Fibroblast of lung (primary cell): ENCODE measurements at regions not wholly inside any gene's neighbourhood (a gene's known extent, or its start where the extent isn't known, plus 50 kb on each side); places are given as distances from the start of the nearest gene placed in this dataset.

ENCODE experiments used
- DNase-seq, 2 donors: peaks; one replicate each; pipeline versions ENCODE4 v3.0.0 to v3.0.0-alpha.2; 2010; ENCODE audit warnings: low read depth in 2 of 2
- H2AFZ ChIP-seq: 2 replicates; pipeline ENCODE4 v1.5.1; 2012; ENCODE audit warnings: low read length, control low read depth, inconsistent platforms
- H3K27ac ChIP-seq: 2 replicates; pipeline ENCODE4 v1.5.1; 2011; ENCODE audit warnings: low read length, control low read depth; ENCODE audit not compliant: insufficient read depth
- H3K27me3 ChIP-seq: 2 replicates; pipeline ENCODE4 v1.5.1; 2011; ENCODE audit warnings: mild to moderate bottlenecking, low read length; ENCODE audit not compliant: control insufficient read depth, insufficient read depth
- H3K36me3 ChIP-seq: 2 replicates; pipeline ENCODE4 v1.5.1; 2011; ENCODE audit warnings: low read length; ENCODE audit not compliant: control insufficient read depth, insufficient read depth
- H3K4me1 ChIP-seq: 2 replicates; pipeline ENCODE4 v1.5.1; 2011; ENCODE audit warnings: low read length; ENCODE audit not compliant: control insufficient read depth, insufficient read depth; ENCODE audit errors: extremely low read depth
- H3K4me2 ChIP-seq: 2 replicates; pipeline ENCODE4 v1.5.1; 2011; ENCODE audit warnings: low read length, control low read depth; ENCODE audit not compliant: insufficient read depth; ENCODE audit errors: extremely low read depth
- H3K4me3 ChIP-seq, 4 experiments: fragments of 200-600 bp in 1 of 4; sonication (generic) in 1 of 4; replicated peaks in 1 of 4; 2 replicates each; pipeline ENCODE4 v1.5.1; 2011 to 2016; ENCODE audit warnings: low read length in 4 of 4, low read depth in 3 of 4, mild to moderate bottlenecking in 3 of 4, control low read depth in 2 of 4, inconsistent platforms in 1 of 4, mixed read lengths in 1 of 4; ENCODE audit not compliant: insufficient read depth in 1 of 4; ENCODE audit errors: control extremely low read depth in 1 of 4
- H3K79me2 ChIP-seq: 2 replicates; pipeline ENCODE4 v1.5.1; 2012; ENCODE audit warnings: mild to moderate bottlenecking, low read length, inconsistent platforms; ENCODE audit not compliant: control insufficient read depth, insufficient read depth
- H3K9ac ChIP-seq: 2 replicates; pipeline ENCODE4 v1.5.1; 2011; ENCODE audit warnings: mild to moderate bottlenecking, low read length, control low read depth; ENCODE audit not compliant: insufficient read depth
- H3K9me3 ChIP-seq: 2 replicates; pipeline ENCODE4 v1.5.1; 2012; ENCODE audit warnings: low read depth, low read length; ENCODE audit not compliant: control insufficient read depth, insufficient read depth
- H4K20me1 ChIP-seq: 2 replicates; pipeline ENCODE4 v1.5.1; 2011; ENCODE audit warnings: low read length; ENCODE audit not compliant: control insufficient read depth, insufficient read depth; ENCODE audit errors: extremely low read depth
- EZH2 ChIP-seq: IDR thresholded peaks from 2 replicates; pipeline ENCODE4 v1.5.1; 2012; ENCODE audit warnings: low read length, control low read depth, mild to moderate bottlenecking; ENCODE audit errors: missing control alignments
- TF ChIP-seq, protein P1 (sequence below), 2 donors: IDR thresholded peaks in 1 of 2; conservative IDR thresholded peaks in 1 of 2; 1 replicate in 1 of 2; 2 replicates in 1 of 2; pipeline ENCODE4 v1.5.1; 2011 to 2012; ENCODE audit warnings: low read length in 2 of 2, control low read depth in 1 of 2, inconsistent platforms in 1 of 2, low read depth in 1 of 2, mild to moderate bottlenecking in 1 of 2

DNA sequence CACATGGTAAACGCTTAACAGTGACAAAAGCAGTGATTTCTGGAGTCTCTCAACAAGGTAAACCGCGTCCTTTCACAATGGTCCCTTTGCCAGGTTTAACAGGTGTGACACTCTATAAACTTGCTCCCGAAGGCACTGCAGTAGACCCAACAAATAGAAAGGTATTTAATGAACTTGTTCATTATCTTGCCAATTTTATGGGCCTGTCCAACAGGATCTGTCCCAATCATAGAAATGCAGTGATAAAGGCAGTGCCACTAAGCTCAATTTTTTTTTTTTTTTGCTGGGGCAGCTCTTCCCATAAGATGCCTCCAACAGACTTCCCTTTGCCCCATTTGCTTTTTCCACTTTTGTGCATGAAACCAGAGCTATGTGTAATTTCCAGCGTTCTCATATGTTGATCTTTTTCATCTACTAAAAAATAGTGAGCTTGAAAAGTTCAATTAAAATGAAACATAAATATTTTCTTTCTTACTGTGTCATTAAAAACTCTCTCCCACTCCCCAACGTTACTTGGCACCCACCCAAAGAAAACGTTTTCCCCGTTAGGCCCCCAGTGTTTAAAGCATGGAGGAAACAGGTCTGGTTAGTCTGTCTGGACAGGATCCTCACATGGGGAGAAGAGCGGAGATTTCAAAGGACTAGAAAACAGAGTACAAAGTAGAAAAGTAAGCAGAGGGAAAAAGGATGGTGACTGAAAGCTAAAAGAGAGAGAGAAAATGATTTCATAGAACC, 80.9 kb upstream of the SPATA31D4 start:
- Histone ChIP-seq H3K9ac (no peak overlapping the region), H3K27ac (no peak overlapping the region), H3K27me3 (no peaks in the 10 kb centered on the region), H3K79me2 (no peaks in the 10 kb centered on the region), H3K4me1 (peaks cover 3% of the 10 kb centered on the region), H3K4me2 (no peak overlapping the region), H4K20me1 (no peaks in the 10 kb centered on the region), H3K9me3 (no peaks in the 10 kb centered on the region), H3K4me3 (no peak overlapping the region), H3K36me3 (no peaks in the 10 kb centered on the region), H2AFZ (no peak overlapping the region)
- no peak for DNase-seq
- TF ChIP-seq, protein P1, sequence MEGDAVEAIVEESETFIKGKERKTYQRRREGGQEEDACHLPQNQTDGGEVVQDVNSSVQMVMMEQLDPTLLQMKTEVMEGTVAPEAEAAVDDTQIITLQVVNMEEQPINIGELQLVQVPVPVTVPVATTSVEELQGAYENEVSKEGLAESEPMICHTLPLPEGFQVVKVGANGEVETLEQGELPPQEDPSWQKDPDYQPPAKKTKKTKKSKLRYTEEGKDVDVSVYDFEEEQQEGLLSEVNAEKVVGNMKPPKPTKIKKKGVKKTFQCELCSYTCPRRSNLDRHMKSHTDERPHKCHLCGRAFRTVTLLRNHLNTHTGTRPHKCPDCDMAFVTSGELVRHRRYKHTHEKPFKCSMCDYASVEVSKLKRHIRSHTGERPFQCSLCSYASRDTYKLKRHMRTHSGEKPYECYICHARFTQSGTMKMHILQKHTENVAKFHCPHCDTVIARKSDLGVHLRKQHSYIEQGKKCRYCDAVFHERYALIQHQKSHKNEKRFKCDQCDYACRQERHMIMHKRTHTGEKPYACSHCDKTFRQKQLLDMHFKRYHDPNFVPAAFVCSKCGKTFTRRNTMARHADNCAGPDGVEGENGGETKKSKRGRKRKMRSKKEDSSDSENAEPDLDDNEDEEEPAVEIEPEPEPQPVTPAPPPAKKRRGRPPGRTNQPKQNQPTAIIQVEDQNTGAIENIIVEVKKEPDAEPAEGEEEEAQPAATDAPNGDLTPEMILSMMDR (conservative IDR thresholded peaks at IDR 0.05 in 1 of 2, IDR thresholded peaks at IDR 0.05 in 1 of 2; ENCODE audit: low read depth in 1 of 2, low read length in 2 of 2) = no peak
- TF ChIP-seq EZH2 = no peak

DNA sequence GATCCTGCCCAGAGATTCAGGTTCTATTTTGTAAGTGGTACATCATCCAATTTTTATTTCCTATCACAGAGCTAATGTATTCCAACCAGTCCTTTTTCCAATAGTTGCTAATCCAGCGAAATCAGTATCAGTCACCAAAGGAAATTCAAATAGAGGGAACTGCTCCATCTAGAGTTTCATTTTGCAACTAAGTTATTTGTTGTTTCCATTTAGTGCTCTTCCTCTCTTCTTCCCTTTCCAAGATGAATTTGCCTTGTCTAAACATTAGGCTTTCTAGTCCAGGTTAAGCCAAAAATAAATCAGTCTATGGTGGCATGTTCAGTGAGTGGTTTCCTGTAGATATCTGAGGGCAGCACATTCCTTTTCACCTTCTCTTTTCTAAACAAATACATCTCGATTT, 79.8 kb upstream of the SPATA31D4 start:
- no peaks in the 10 kb centered on the region for H3K79me2 ChIP-seq
- no peak overlapping the region for H3K9ac ChIP-seq
- no peaks in the 10 kb centered on the region for H3K9me3 ChIP-seq
- H3K4me2 ChIP-seq = no peak overlapping the region
- H3K4me3 ChIP-seq = no peak overlapping the region
- no peaks in the 10 kb centered on the region for H3K36me3 ChIP-seq
- no peak overlapping the region for H3K27ac ChIP-seq
- H2AFZ ChIP-seq = no peak overlapping the region
- peak; percentile 46 to 66 for DNase-seq
- TF ChIP-seq, protein P1 (conservative IDR thresholded peaks at IDR 0.05 in 1 of 2, IDR thresholded peaks at IDR 0.05 in 1 of 2; ENCODE audit: low read depth in 1 of 2, low read length in 2 of 2) = peak; percentile 34 to 51
- no peak for TF ChIP-seq EZH2
- no peaks in the 10 kb centered on the region for H4K20me1 ChIP-seq
- no peaks in the 10 kb centered on the region for H3K27me3 ChIP-seq
- peaks cover 3% of the 10 kb centered on the region for H3K4me1 ChIP-seq

DNA sequence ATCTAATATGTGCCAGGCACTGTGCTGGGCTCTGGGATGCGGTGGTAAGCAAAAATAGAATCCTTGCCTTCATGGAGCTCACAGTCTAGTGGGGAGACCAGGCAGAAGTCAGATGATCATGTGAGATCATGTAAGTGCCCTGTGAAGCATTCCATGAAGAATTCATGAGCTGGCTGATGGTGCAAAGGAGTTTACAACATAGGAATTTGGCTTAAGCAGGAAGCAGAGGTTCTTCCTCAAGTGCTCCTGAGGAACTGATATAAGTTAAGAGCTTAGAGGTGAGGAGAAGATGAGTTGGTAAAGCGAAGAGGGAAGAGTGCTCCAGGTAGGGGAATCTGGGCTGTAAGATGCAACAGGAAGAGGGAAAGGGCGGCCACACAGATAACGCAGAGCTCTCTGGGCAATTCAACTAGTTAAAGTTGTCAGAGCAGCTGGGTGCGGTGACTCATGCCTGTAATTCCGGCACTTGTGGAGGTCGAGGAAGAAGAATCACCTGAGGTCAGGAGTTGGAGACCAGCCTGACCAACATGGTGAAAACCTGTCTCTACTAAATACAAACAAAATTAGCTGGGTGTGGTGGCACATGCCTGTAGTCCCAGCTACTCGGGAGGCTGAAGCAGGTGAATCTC, 78.5 kb upstream of the SPATA31D4 start:
- no peaks in the 10 kb centered on the region for H4K20me1 ChIP-seq

More for the DNA sequence above, 78.5 kb upstream of the SPATA31D4 start:
- H3K79me2 ChIP-seq = no peaks in the 10 kb centered on the region
- no peak overlapping the region for H3K9ac ChIP-seq
- peak in 1 of 2 donors; percentile 62 for DNase-seq
- H3K4me1 ChIP-seq = no peaks in the 10 kb centered on the region
- no peaks in the 10 kb centered on the region for H3K9me3 ChIP-seq
- H3K4me2 ChIP-seq = no peak overlapping the region
- no peak for TF ChIP-seq EZH2
- TF ChIP-seq, protein P1 (conservative IDR thresholded peaks at IDR 0.05 in 1 of 2, IDR thresholded peaks at IDR 0.05 in 1 of 2; ENCODE audit: low read depth in 1 of 2, low read length in 2 of 2) = no peak
- no peak overlapping the region for H2AFZ ChIP-seq
- no peak overlapping the region for H3K27ac ChIP-seq
- H3K4me3 ChIP-seq = no peak overlapping the region
- H3K36me3 ChIP-seq = no peaks in the 10 kb centered on the region
- no peaks in the 10 kb centered on the region for H3K27me3 ChIP-seq
